Endothelial cell of umbilical vein (primary cell): ENCODE measurements at regions not wholly inside any gene's neighbourhood (a gene's known extent, or its start where the extent isn't known, plus 50 kb on each side); places are given as distances from the start of the nearest gene placed in this dataset.

ENCODE experiments used
- BruUV-seq: library from RNA; stranded (reverse); fragments of 400-500 nt; replicated peaks from 2 replicates; lab custom pipeline; 2021; lab: Mats Ljungman, UMichigan
- CTCF ChIA-PET: fragments of 300-600, 350-600 bp; sonication (Branson Sonifier 250); formaldehyde crosslinking; loops from one replicate; lab custom pipeline; 2021; ENCODE audit warnings: antibody characterized with exemption, inconsistent platforms; lab: Charles Lee
- POLR2A ChIA-PET: fragments of 300-600, 350-600 bp; sonication (Branson Sonifier 250); formaldehyde crosslinking; loops from one replicate; lab custom pipeline; 2021; ENCODE audit warnings: antibody characterized with exemption, inconsistent platforms; lab: Charles Lee
- DNase-seq: peaks from one replicate; pipeline ENCODE4 v3.0.0-alpha.2; 2011; ENCODE audit warnings: low read depth, low spot score
- FAIRE-seq: peaks from 2 replicates; lab custom pipeline; 2011; peaks lifted over from hg19 to GRCh38; lab: Jason Lieb, UNC
- H2AFZ ChIP-seq: 2 replicates; pipeline ENCODE4 v1.6.0; 2012; ENCODE audit warnings: low read depth, low read length, control low read depth, inconsistent platforms
- H3K27ac ChIP-seq: 2 replicates; pipeline ENCODE4 v1.5.1; 2011; ENCODE audit warnings: low read depth, mild to moderate bottlenecking, control low read depth, low read length, moderate library complexity; ENCODE audit not compliant: insufficient read depth
- H3K27me3 ChIP-seq, 2 experiments: 2 replicates each; pipeline versions ENCODE4 v1.6.0 to v1.6.1; 2011; ENCODE audit warnings: low read length in 2 of 2, mixed read lengths in 1 of 2; ENCODE audit not compliant: control insufficient read depth in 2 of 2, insufficient read depth in 2 of 2
- H3K36me3 ChIP-seq, 2 experiments: 2 replicates in 1 of 2; 3 replicates in 1 of 2; pipeline ENCODE4 v1.5.1; 2011; ENCODE audit warnings: low read length in 2 of 2, mild to moderate bottlenecking in 1 of 2, moderate library complexity in 1 of 2; ENCODE audit not compliant: control insufficient read depth in 2 of 2, insufficient read depth in 2 of 2; ENCODE audit errors: extremely low read depth in 1 of 2
- H3K4me1 ChIP-seq: 3 replicates; pipeline ENCODE4 v1.5.1; 2011; ENCODE audit warnings: mild to moderate bottlenecking, low read length; ENCODE audit not compliant: control insufficient read depth, insufficient read depth; ENCODE audit errors: extremely low read depth
- H3K4me2 ChIP-seq: 2 replicates; pipeline ENCODE4 v1.6.1; 2011; ENCODE audit warnings: low read length, control low read depth, mixed read lengths; ENCODE audit not compliant: insufficient read depth
- H3K4me3 ChIP-seq, 3 experiments: fragments of 200-600 bp in 1 of 3; sonication (generic), shearing (Covaris generic) in 1 of 3; replicated peaks in 1 of 3; 2 replicates each; pipeline ENCODE4 v1.5.1; 2011 to 2016; ENCODE audit warnings: control low read depth in 3 of 3, low read length in 3 of 3, mild to moderate bottlenecking in 2 of 3, inconsistent platforms in 1 of 3, low read depth in 1 of 3, moderate library complexity in 1 of 3; ENCODE audit not compliant: insufficient read depth in 1 of 3
- H3K79me2 ChIP-seq: 2 replicates; pipeline ENCODE4 v1.6.0; 2012; ENCODE audit warnings: low read length, inconsistent platforms; ENCODE audit not compliant: control insufficient read depth, insufficient read depth
- H3K9ac ChIP-seq: replicated peaks from 2 replicates; pipeline ENCODE3; 2011; ENCODE audit warnings: low read length, control low read depth; ENCODE audit not compliant: insufficient read depth; ENCODE audit errors: extremely low read depth
- H3K9me1 ChIP-seq: replicated peaks from 3 replicates; pipeline ENCODE4 v1.6.0; 2011; ENCODE audit warnings: mild to moderate bottlenecking, low read length; ENCODE audit not compliant: control insufficient read depth, insufficient read depth; ENCODE audit errors: extremely low read depth
- H3K9me3 ChIP-seq: replicated peaks from 2 replicates; pipeline ENCODE4 v1.5.1; 2012; ENCODE audit warnings: low read length, inconsistent platforms; ENCODE audit not compliant: control insufficient read depth, insufficient read depth
- H4K20me1 ChIP-seq: replicated peaks from 2 replicates; pipeline ENCODE3; 2011; ENCODE audit warnings: mild to moderate bottlenecking, low read length; ENCODE audit not compliant: control insufficient read depth, insufficient read depth; ENCODE audit errors: extremely low read depth
- CTCF ChIP-seq, 2 donors: IDR thresholded peaks; 1 replicate in 1 of 2; 2 replicates in 1 of 2; pipeline ENCODE4 v1.5.1; 2011; ENCODE audit warnings: low read length in 2 of 2, mild to moderate bottlenecking in 2 of 2, moderate library complexity in 2 of 2, control low read depth in 1 of 2, inconsistent platforms in 1 of 2, low read depth in 1 of 2; ENCODE audit not compliant: insufficient read depth in 1 of 2; ENCODE audit errors: extremely low read depth in 1 of 2
- EZH2 ChIP-seq: IDR thresholded peaks from 2 replicates; pipeline ENCODE4 v1.6.1; 2012; ENCODE audit warnings: borderline replicate concordance, low read depth, mild to moderate bottlenecking, moderate library complexity, low read length, inconsistent platforms; ENCODE audit not compliant: severe bottlenecking
- FOS ChIP-seq: IDR thresholded peaks from 2 replicates; pipeline ENCODE4 v1.6.1; 2011; ENCODE audit warnings: mild to moderate bottlenecking, low read length, moderate library complexity, borderline replicate concordance; ENCODE audit not compliant: insufficient read depth
- GATA2 ChIP-seq: IDR thresholded peaks from 2 replicates; pipeline ENCODE4 v1.7.0; 2011; ENCODE audit warnings: low read depth, mild to moderate bottlenecking, moderate library complexity, mixed read lengths, low read length; ENCODE audit not compliant: insufficient read length, insufficient read depth
- JUN ChIP-seq: IDR thresholded peaks from 2 replicates; pipeline ENCODE4 v1.6.1; 2011; ENCODE audit warnings: borderline replicate concordance, low read depth; ENCODE audit not compliant: insufficient read length, insufficient read depth
- MAX ChIP-seq: IDR thresholded peaks from 2 replicates; pipeline ENCODE4 v1.6.1; 2011; ENCODE audit not compliant: insufficient read depth, insufficient read length
- MYC ChIP-seq: IDR thresholded peaks from one replicate; pipeline ENCODE4 v1.6.1; 2011; ENCODE audit warnings: mild to moderate bottlenecking, low read depth, low read length
- POLR2A ChIP-seq: IDR thresholded peaks from 2 replicates; pipeline ENCODE4 v1.6.1; 2012; ENCODE audit warnings: low read depth, mild to moderate bottlenecking, control low read depth, low read length
- POLR2AphosphoS5 ChIP-seq: IDR thresholded peaks from 2 replicates; pipeline ENCODE4 v1.6.1; 2012; ENCODE audit warnings: low read depth, mild to moderate bottlenecking, control low read depth, low read length, moderate library complexity; ENCODE audit not compliant: insufficient read depth
- dilution Hi-C: fragments of 300-500 bp; cut with MboI; formaldehyde crosslinking; loops from one replicate; pipeline ENCODE4 v1.15.0; 2019; ENCODE audit warnings: low sequenced_read_pairs; ENCODE audit not compliant: extremely low pct_ligation_motif_present
- intact Hi-C: fragments of 100-400 bp; cut with micrococcal nuclease; formaldehyde crosslinking; loops from one replicate; pipeline ENCODE4 v1.10.0; 2022

GRCh38 chr2:125684932-125685331 is 971.0 kb upstream of the GYPC start:
- no TSS peak for BruUV-seq
- no peak for FAIRE-seq

More at GRCh38 chr2:125684932-125685331, 971.0 kb upstream of the GYPC start:
- Histone ChIP-seq H4K20me1 (no peaks in the 10 kb centered on the region), H3K9me3 (peaks cover 3% of the 10 kb centered on the region), H3K9me1 (no peaks in the 10 kb centered on the region), H3K9ac (no peak overlapping the region), H3K79me2 (no peaks in the 10 kb centered on the region), H3K27me3 (no peaks in the 10 kb centered on the region), H3K4me2 (no peak overlapping the region), H3K4me1 (no peaks in the 10 kb centered on the region), H3K27ac (no peak overlapping the region), H2AFZ (no peak overlapping the region), H3K4me3 (no peak overlapping the region), H3K36me3 (no peaks in the 10 kb centered on the region)
- CTCF ChIA-PET, result no interaction called here
- intact Hi-C loops (loop anchor here (1.0 kb wide), 1 partner anchor 9 kb away; no protein-coding TSS in a partner anchor), dilution Hi-C loops (no loop called here)
- no peak for DNase-seq
- POLR2A ChIA-PET, result no interaction called here
- TF ChIP-seq JUN (no peak), POLR2A (no peak), FOS (no peak), MYC (no peak), MAX (no peak), EZH2 (no peak), CTCF (IDR thresholded peaks at IDR 0.05; ENCODE audit: extremely low read depth in 1 of 2, insufficient read depth in 1 of 2, low read depth in 1 of 2, low read length in 2 of 2) (no peak), GATA2 (no peak), POLR2AphosphoS5 (no peak)
